ENCODE measurements at regions not wholly inside any gene's neighbourhood (a gene's known extent, or its start where the extent isn't known, plus 50 kb on each side); places are given as distances from the start of the nearest gene placed in this dataset.
"Not testable (repeated sequence)": the region's sequence is repeated elsewhere in the genome, so short reads cannot be mapped to it uniquely, and the experiment has no call there.

- in situ Hi-C loops (cut with MboI; ENCODE audit: low sequenced_read_pairs, unreplicated experiment) = no loop called here
- TF ChIP-seq CTCF (IDR thresholded peaks at IDR 0.05; ENCODE audit: borderline replicate concordance, control extremely low read depth, extremely low read depth, insufficient read depth, missing control alignments) = no peak
- no peak for DNase-seq (ENCODE audit: low spot score)
These were observed 74.7 kb upstream of the GZMB start for GRCh38 chr14:24708684-24709083.

GRCh38 chr14:24706351-24706750 is 72.4 kb upstream of the GZMB start:
- no peak for DNase-seq (ENCODE audit: low spot score)
- in situ Hi-C loops (cut with MboI; ENCODE audit: low sequenced_read_pairs, unreplicated experiment) = no loop called here

GRCh38 chr14:24705840-24706239 is 71.8 kb upstream of the GZMB start:
- TF ChIP-seq CTCF (IDR thresholded peaks at IDR 0.05; ENCODE audit: borderline replicate concordance, control extremely low read depth, extremely low read depth, insufficient read depth, missing control alignments) = no peak
- in situ Hi-C loops (cut with MboI; ENCODE audit: low sequenced_read_pairs, unreplicated experiment) = no loop called here

More at GRCh38 chr14:24706351-24706750, 72.4 kb upstream of the GZMB start:
- no peak for TF ChIP-seq CTCF (IDR thresholded peaks at IDR 0.05; ENCODE audit: borderline replicate concordance, control extremely low read depth, extremely low read depth, insufficient read depth, missing control alignments)

GRCh38 chr14:24701062-24701461 is 67.1 kb upstream of the GZMB start:
- in situ Hi-C loops (cut with MboI; ENCODE audit: low sequenced_read_pairs, unreplicated experiment) = no loop called here
- no peak for DNase-seq (ENCODE audit: low spot score)
- TF ChIP-seq CTCF (IDR thresholded peaks at IDR 0.05; ENCODE audit: borderline replicate concordance, control extremely low read depth, extremely low read depth, insufficient read depth, missing control alignments) = no peak

More at GRCh38 chr14:24705840-24706239, 71.8 kb upstream of the GZMB start:
- DNase-seq (ENCODE audit: low spot score) = peak; percentile 66

GRCh38 chr14:24700511-24700910 is 66.5 kb upstream of the GZMB start:
- TF ChIP-seq CTCF (IDR thresholded peaks at IDR 0.05; ENCODE audit: borderline replicate concordance, control extremely low read depth, extremely low read depth, insufficient read depth, missing control alignments) = no peak
- in situ Hi-C loops (cut with MboI; ENCODE audit: low sequenced_read_pairs, unreplicated experiment) = no loop called here
- no peak for DNase-seq (ENCODE audit: low spot score)

- DNase-seq (ENCODE audit: low spot score) = no peak
- TF ChIP-seq CTCF (IDR thresholded peaks at IDR 0.05; ENCODE audit: borderline replicate concordance, control extremely low read depth, extremely low read depth, insufficient read depth, missing control alignments) = no peak
- in situ Hi-C loops (cut with MboI; ENCODE audit: low sequenced_read_pairs, unreplicated experiment) = loop anchor here (25.0 kb wide), 1 partner anchor 362 kb away; the partner anchor contains the start of genes ADCY4 and RIPK3
These were observed 65.1 kb upstream of the GZMB start for GRCh38 chr14:24699052-24699451.

GRCh38 chr14:24696280-24696920 is 62.4 kb upstream of the GZMB start:
- in situ Hi-C loops (cut with MboI; ENCODE audit: low sequenced_read_pairs, unreplicated experiment) = loop anchor here (25.0 kb wide), 1 partner anchor 359 kb away; the partner anchor contains the start of genes ADCY4 and RIPK3
- not testable (repeated sequence) for DNase-seq (ENCODE audit: low spot score)
